A673 (cell line): ENCODE measurements at regions not wholly inside any gene's neighbourhood (a gene's known extent, or its start where the extent isn't known, plus 50 kb on each side); places are given as distances from the start of the nearest gene placed in this dataset.

Source experiments
- BruUV-seq: library from RNA; stranded (reverse); fragments of 400-500 nt; replicated peaks from 2 replicates; lab custom pipeline; 2021; lab: Mats Ljungman, UMichigan
- CTCF ChIA-PET: fragments of 300-600 bp; sonication (Branson Sonifier 250); formaldehyde crosslinking; loops from one replicate; lab custom pipeline; 2022; ENCODE audit warnings: antibody characterized with exemption; lab: Charles Lee
- POLR2A ChIA-PET: fragments of 300-600 bp; sonication (Branson Sonifier 250); formaldehyde crosslinking; loops from one replicate; lab custom pipeline; 2022; ENCODE audit warnings: antibody characterized with exemption; ENCODE audit not compliant: low non-redundant PET; lab: Charles Lee
- DNase-seq: peaks from one replicate; pipeline ENCODE4 v3.0.0-alpha.2; 2015; ENCODE audit warnings: low spot score
- H3K27ac ChIP-seq: fragments of 200-600 bp; sonication (generic); 2 replicates; pipeline ENCODE4 v1.5.1; 2016; ENCODE audit warnings: mixed run types, low read depth, mild to moderate bottlenecking, mixed read lengths, antibody characterized with exemption, low read length; ENCODE audit not compliant: poor library complexity, severe bottlenecking
- H3K27me3 ChIP-seq: fragments of 200-600 bp; sonication (generic); replicated peaks from 2 replicates; pipeline ENCODE4 v1.6.1; 2017; ENCODE audit warnings: mixed run types, low read depth, mild to moderate bottlenecking, mixed read lengths, antibody characterized with exemption, low read length; ENCODE audit not compliant: insufficient read depth, poor library complexity
- H3K36me3 ChIP-seq: fragments of 200-600 bp; sonication (generic); 2 replicates; pipeline ENCODE4 v1.6.1; 2016; ENCODE audit warnings: mixed run types, mild to moderate bottlenecking, mixed read lengths, antibody characterized with exemption, low read length; ENCODE audit not compliant: insufficient read depth, poor library complexity, severe bottlenecking
- H3K4me1 ChIP-seq: fragments of 200-600 bp; sonication (generic); 2 replicates; pipeline ENCODE4 v1.6.1; 2017; ENCODE audit warnings: mixed run types, mild to moderate bottlenecking, mixed read lengths, antibody characterized with exemption, low read length; ENCODE audit not compliant: insufficient read depth, poor library complexity, severe bottlenecking
- H3K4me3 ChIP-seq: fragments of 200-600 bp; sonication (generic); 2 replicates; pipeline ENCODE4 v1.5.1; 2016; ENCODE audit warnings: low read depth, mixed run types, mild to moderate bottlenecking, mixed read lengths, low read length; ENCODE audit not compliant: poor library complexity, severe bottlenecking
- H3K9me3 ChIP-seq: fragments of 200-600 bp; sonication (generic); 2 replicates; pipeline ENCODE4 v1.6.1; 2016; ENCODE audit warnings: mixed run types, low read depth, mild to moderate bottlenecking, mixed read lengths, antibody characterized with exemption, low read length; ENCODE audit not compliant: poor library complexity, severe bottlenecking
- EZH2 ChIP-seq: fragments of 200-600 bp; sonication (generic); IDR thresholded peaks from 2 replicates; pipeline ENCODE4 v1.6.1; 2017; ENCODE audit warnings: borderline replicate concordance, low read depth, mild to moderate bottlenecking, mixed read lengths, antibody characterized with exemption, low read length; ENCODE audit not compliant: poor library complexity, severe bottlenecking
- intact Hi-C: fragments of 100-400 bp; cut with micrococcal nuclease; formaldehyde crosslinking; loops from one replicate; pipeline ENCODE4 v1.10.0; 2022; ENCODE audit not compliant: unreplicated experiment
- TF ChIP-seq, protein P1 (sequence below): fragments of 300-800, 200-600 bp; sonication (generic); conservative IDR thresholded peaks from 2 replicates; pipeline ENCODE4 v1.5.1; 2017; ENCODE audit warnings: low read depth, mild to moderate bottlenecking, antibody characterized with exemption, low read length, moderate library complexity, mixed read lengths

DNA sequence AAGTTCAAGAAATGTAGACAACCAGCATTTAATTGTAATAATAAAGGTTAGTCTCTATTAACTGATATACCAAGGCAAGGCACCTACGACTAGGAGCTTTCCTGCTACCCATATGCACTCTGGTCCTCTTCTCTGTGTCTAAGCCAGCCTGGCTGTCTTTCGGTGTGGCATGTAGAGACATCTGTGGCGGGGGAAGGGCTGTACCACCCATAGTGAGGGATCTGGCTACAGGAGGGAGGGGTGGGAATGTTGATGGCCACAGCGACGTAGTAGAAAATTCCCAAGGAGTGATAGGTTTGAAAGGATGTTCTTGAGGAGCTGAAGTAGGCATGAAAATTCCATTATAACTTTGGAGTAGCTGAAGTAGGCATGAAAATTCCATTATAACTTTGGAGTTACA is 344.2 kb downstream of the ATP23 start:
- ChIA-PET POLR2A (no interaction called here), CTCF (no interaction called here)
- H3K4me1 ChIP-seq, result no peaks in the 10 kb centered on the region
- no peak overlapping the region for H3K27ac ChIP-seq
- BruUV-seq, result no TSS peak
- no peaks in the 10 kb centered on the region for H3K9me3 ChIP-seq
- TF ChIP-seq EZH2, result no peak
- TF ChIP-seq, protein P1, sequence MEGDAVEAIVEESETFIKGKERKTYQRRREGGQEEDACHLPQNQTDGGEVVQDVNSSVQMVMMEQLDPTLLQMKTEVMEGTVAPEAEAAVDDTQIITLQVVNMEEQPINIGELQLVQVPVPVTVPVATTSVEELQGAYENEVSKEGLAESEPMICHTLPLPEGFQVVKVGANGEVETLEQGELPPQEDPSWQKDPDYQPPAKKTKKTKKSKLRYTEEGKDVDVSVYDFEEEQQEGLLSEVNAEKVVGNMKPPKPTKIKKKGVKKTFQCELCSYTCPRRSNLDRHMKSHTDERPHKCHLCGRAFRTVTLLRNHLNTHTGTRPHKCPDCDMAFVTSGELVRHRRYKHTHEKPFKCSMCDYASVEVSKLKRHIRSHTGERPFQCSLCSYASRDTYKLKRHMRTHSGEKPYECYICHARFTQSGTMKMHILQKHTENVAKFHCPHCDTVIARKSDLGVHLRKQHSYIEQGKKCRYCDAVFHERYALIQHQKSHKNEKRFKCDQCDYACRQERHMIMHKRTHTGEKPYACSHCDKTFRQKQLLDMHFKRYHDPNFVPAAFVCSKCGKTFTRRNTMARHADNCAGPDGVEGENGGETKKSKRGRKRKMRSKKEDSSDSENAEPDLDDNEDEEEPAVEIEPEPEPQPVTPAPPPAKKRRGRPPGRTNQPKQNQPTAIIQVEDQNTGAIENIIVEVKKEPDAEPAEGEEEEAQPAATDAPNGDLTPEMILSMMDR, result no peak
- H3K36me3 ChIP-seq, result no peaks in the 10 kb centered on the region
- H3K27me3 ChIP-seq, result no peaks in the 10 kb centered on the region
- no peak overlapping the region for H3K4me3 ChIP-seq
- intact Hi-C loops, result no loop called here
- no peak for DNase-seq

DNA sequence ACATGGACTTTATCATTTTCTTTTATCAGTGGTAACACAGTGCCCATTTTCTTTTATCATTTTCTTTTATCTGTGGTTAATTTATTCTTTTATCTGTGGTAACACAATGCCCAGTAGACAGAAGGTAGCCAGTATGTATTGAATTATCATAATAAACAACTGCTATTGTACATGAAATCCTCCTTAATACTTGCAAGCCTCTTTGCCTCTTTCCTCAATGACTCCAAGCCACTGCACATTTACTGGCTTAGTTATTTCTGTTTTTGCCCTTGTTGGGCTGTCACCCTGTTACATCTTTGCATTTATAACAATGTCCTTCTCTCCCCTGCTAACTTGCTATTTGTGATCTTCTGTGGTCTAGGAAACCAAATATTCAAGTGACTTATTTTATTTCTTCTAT is 345.0 kb downstream of the ATP23 start:
- TF ChIP-seq, protein P1, result no peak
- TF ChIP-seq EZH2, result no peak
- CTCF ChIA-PET, result no interaction called here
- Histone ChIP-seq H3K4me3 (no peak overlapping the region), H3K9me3 (no peaks in the 10 kb centered on the region), H3K27ac (no peak overlapping the region), H3K27me3 (no peaks in the 10 kb centered on the region), H3K4me1 (no peaks in the 10 kb centered on the region), H3K36me3 (no peaks in the 10 kb centered on the region)
- intact Hi-C loops, result no loop called here
- no TSS peak for BruUV-seq
- DNase-seq, result no peak
- POLR2A ChIA-PET, result no interaction called here

DNA sequence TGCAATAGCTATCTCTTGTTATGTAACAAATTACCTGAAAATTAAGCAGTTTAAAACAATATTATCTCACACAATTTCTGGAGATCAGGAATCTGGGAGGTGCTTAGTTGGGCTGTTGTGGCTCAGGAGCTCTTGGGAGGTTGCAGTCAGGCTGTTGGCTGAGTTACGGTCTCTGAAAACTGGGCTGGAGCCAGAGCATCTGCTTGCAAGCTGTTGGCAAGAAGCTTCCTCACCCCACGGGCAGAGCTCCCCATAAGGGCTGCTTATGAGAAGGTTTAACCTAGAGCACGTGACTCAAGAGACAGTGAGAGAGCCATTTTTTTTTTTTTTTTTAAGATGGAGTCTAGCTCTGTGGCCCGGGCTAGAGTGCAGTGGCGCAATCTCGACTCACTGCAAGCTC is 346.8 kb downstream of the ATP23 start:
- H3K27me3 ChIP-seq, result no peaks in the 10 kb centered on the region
- H3K36me3 ChIP-seq, result no peaks in the 10 kb centered on the region
- no peaks in the 10 kb centered on the region for H3K4me1 ChIP-seq
- H3K9me3 ChIP-seq, result no peaks in the 10 kb centered on the region
- H3K27ac ChIP-seq, result no peak overlapping the region
- DNase-seq, result no peak
- no peak overlapping the region for H3K4me3 ChIP-seq
- CTCF ChIA-PET, result no interaction called here
- intact Hi-C loops, result no loop called here
- TF ChIP-seq, protein P1, result no peak
- no peak for TF ChIP-seq EZH2
- POLR2A ChIA-PET, result no interaction called here
- BruUV-seq, result no TSS peak
